Neural cell (in vitro differentiated cells): ENCODE measurements at regions not wholly inside any gene's neighbourhood (a gene's known extent, or its start where the extent isn't known, plus 50 kb on each side); places are given as distances from the start of the nearest gene placed in this dataset.

Experiments
- H2AFZ ChIP-seq: fragments of 200-600, 300-800 bp; sonication (generic), shearing (Covaris generic); 2 replicates; pipeline ENCODE4 v1.6.0; 2014; ENCODE audit warnings: low read depth, mild to moderate bottlenecking, antibody characterized with exemption, low read length, moderate library complexity
- H3F3A ChIP-seq: fragments of 200-600 bp; shearing (Covaris generic); 2 replicates; pipeline ENCODE4 v1.6.1; 2016; ENCODE audit warnings: mild to moderate bottlenecking, moderate library complexity, mixed read lengths, antibody characterized with exemption, low read length; ENCODE audit not compliant: insufficient read depth, poor library complexity, severe bottlenecking
- H3K27ac ChIP-seq: fragments of 200-600, 300-800 bp; sonication (generic), shearing (Covaris generic); 2 replicates; pipeline ENCODE4 v1.5.1; 2014; ENCODE audit warnings: mild to moderate bottlenecking, low read length, moderate library complexity
- H3K27me3 ChIP-seq: fragments of 300-800, 200-600 bp; sonication (generic), shearing (Covaris generic); 2 replicates; pipeline ENCODE4 v1.6.0; 2014; ENCODE audit warnings: mild to moderate bottlenecking, low read depth, low read length, moderate library complexity; ENCODE audit not compliant: insufficient read depth
- H3K36me3 ChIP-seq: fragments of 300-800, 200-600 bp; sonication (generic), shearing (Covaris generic); 2 replicates; pipeline ENCODE4 v1.5.1; 2014; ENCODE audit warnings: mild to moderate bottlenecking, antibody characterized with exemption, low read length, moderate library complexity; ENCODE audit not compliant: insufficient read depth
- H3K4me2 ChIP-seq: fragments of 300-800, 200-600 bp; sonication (generic), shearing (Covaris generic); 2 replicates; pipeline ENCODE4 v1.6.0; 2014; ENCODE audit warnings: mild to moderate bottlenecking, low read length
- H3K4me3 ChIP-seq: fragments of 300-800, 200-600 bp; sonication (generic), shearing (Covaris generic); 2 replicates; pipeline ENCODE4 v1.5.1; 2014; ENCODE audit warnings: mild to moderate bottlenecking, low read length, moderate library complexity
- H3K79me2 ChIP-seq: fragments of 200-600 bp; shearing (Covaris generic); replicated peaks from 2 replicates; pipeline ENCODE4 v1.6.0; 2014; ENCODE audit warnings: mild to moderate bottlenecking, low read length, moderate library complexity; ENCODE audit not compliant: insufficient read depth
- H3K9ac ChIP-seq: fragments of 300-800, 200-600 bp; sonication (generic), shearing (Covaris generic); 2 replicates; pipeline ENCODE4 v1.6.1; 2016; ENCODE audit warnings: mild to moderate bottlenecking, low read length, mixed read lengths
- H3K9me2 ChIP-seq: fragments of 200-600 bp; shearing (Covaris generic); 2 replicates; pipeline ENCODE4 v1.6.1; 2016; ENCODE audit warnings: mild to moderate bottlenecking, low read length, mixed read lengths; ENCODE audit not compliant: insufficient read depth
- H3K9me3 ChIP-seq: fragments of 200-600, 300-800 bp; sonication (generic), shearing (Covaris generic); 2 replicates; pipeline ENCODE4 v1.6.1; 2016; ENCODE audit warnings: mild to moderate bottlenecking, mixed run types, low read length, moderate library complexity, mixed read lengths
- H4K20me1 ChIP-seq: fragments of 200-600 bp; shearing (Covaris generic); 2 replicates; pipeline ENCODE4 v1.6.1; 2016; ENCODE audit warnings: mild to moderate bottlenecking, mixed run types; ENCODE audit not compliant: insufficient read depth
- EP300 ChIP-seq: fragments of 450-650 bp; conservative IDR thresholded peaks from 2 replicates; pipeline ENCODE4 v1.6.1; 2014; ENCODE audit warnings: antibody characterized with exemption, mild to moderate bottlenecking, moderate library complexity; ENCODE audit not compliant: poor library complexity, severe bottlenecking
- EZH2 ChIP-seq: fragments of 200-600, 300-800 bp; shearing (Covaris generic), sonication (generic); IDR thresholded peaks from 2 replicates; pipeline ENCODE4 v1.6.1; 2014; ENCODE audit warnings: antibody characterized with exemption, low read length, borderline replicate concordance, mild to moderate bottlenecking; ENCODE audit not compliant: insufficient read depth, poor library complexity, severe bottlenecking
- MXI1 ChIP-seq: fragments of 450-650 bp; conservative IDR thresholded peaks from 2 replicates; pipeline ENCODE4 v1.6.1; 2014; ENCODE audit warnings: antibody characterized with exemption, mild to moderate bottlenecking; ENCODE audit not compliant: poor library complexity, severe bottlenecking
- POLR2AphosphoS5 ChIP-seq: IDR thresholded peaks from 2 replicates; pipeline ENCODE4 v1.6.1; 2012
- RAD21 ChIP-seq: fragments of 450-650 bp; conservative IDR thresholded peaks from 2 replicates; pipeline ENCODE4 v1.6.1; 2014; ENCODE audit warnings: antibody characterized with exemption, mild to moderate bottlenecking, moderate library complexity
- SMC3 ChIP-seq: fragments of 450-650 bp; conservative IDR thresholded peaks from 2 replicates; pipeline ENCODE4 v1.6.1; 2014; ENCODE audit warnings: antibody characterized with exemption, mild to moderate bottlenecking, moderate library complexity; ENCODE audit not compliant: poor library complexity
- TAF1 ChIP-seq: IDR thresholded peaks from 2 replicates; pipeline ENCODE4 v1.6.1; 2012; ENCODE audit warnings: low read depth
- TF ChIP-seq, protein P1 (sequence below): IDR thresholded peaks from 2 replicates; pipeline ENCODE4 v1.6.1; 2012; ENCODE audit warnings: borderline replicate concordance
- TF ChIP-seq, protein P2 (sequence below): fragments of 450-650 bp; IDR thresholded peaks from 2 replicates; pipeline ENCODE4 v1.5.1; 2014; ENCODE audit warnings: antibody characterized with exemption, mild to moderate bottlenecking, moderate library complexity; ENCODE audit not compliant: poor library complexity, severe bottlenecking

DNA sequence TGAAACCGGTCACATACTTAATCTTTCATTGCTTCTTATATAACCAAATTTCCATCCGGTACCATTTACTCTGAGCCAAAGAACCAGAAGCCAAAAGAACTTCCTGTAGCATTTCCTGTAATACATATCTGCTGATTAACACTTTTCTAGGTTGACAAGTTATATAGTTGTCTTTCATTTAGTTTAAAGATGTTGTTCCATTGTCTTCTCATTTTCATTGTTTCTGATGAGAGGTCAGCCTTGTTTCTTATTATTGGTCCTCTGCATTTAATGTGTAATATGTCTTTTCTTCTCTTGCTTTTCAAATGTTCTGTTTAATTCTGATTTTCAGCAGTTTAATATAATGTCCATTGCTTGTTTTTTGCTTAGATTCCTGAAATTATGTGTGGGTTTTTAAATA is 214.5 kb upstream of the CCN2 start:
- Histone ChIP-seq H2AFZ (no peak overlapping the region), H3K27me3 (no peaks in the 10 kb centered on the region), H3K9me2 (no peaks in the 10 kb centered on the region), H3K36me3 (no peaks in the 10 kb centered on the region), H3K4me3 (no peak overlapping the region), H3K79me2 (no peaks in the 10 kb centered on the region), H4K20me1 (no peaks in the 10 kb centered on the region), H3K9me3 (no peaks in the 10 kb centered on the region), H3F3A (peaks cover 5% of the 10 kb centered on the region), H3K9ac (no peak overlapping the region), H3K27ac (no peak overlapping the region), H3K4me2 (no peak overlapping the region)
- no peak for TF ChIP-seq RAD21
- TF ChIP-seq SMC3, result no peak
- no peak for TF ChIP-seq MXI1
- no peak for TF ChIP-seq TAF1
- no peak for TF ChIP-seq EZH2
- TF ChIP-seq, protein P1, sequence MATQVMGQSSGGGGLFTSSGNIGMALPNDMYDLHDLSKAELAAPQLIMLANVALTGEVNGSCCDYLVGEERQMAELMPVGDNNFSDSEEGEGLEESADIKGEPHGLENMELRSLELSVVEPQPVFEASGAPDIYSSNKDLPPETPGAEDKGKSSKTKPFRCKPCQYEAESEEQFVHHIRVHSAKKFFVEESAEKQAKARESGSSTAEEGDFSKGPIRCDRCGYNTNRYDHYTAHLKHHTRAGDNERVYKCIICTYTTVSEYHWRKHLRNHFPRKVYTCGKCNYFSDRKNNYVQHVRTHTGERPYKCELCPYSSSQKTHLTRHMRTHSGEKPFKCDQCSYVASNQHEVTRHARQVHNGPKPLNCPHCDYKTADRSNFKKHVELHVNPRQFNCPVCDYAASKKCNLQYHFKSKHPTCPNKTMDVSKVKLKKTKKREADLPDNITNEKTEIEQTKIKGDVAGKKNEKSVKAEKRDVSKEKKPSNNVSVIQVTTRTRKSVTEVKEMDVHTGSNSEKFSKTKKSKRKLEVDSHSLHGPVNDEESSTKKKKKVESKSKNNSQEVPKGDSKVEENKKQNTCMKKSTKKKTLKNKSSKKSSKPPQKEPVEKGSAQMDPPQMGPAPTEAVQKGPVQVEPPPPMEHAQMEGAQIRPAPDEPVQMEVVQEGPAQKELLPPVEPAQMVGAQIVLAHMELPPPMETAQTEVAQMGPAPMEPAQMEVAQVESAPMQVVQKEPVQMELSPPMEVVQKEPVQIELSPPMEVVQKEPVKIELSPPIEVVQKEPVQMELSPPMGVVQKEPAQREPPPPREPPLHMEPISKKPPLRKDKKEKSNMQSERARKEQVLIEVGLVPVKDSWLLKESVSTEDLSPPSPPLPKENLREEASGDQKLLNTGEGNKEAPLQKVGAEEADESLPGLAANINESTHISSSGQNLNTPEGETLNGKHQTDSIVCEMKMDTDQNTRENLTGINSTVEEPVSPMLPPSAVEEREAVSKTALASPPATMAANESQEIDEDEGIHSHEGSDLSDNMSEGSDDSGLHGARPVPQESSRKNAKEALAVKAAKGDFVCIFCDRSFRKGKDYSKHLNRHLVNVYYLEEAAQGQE, result no peak
- TF ChIP-seq EP300, result no peak
- TF ChIP-seq, protein P2, sequence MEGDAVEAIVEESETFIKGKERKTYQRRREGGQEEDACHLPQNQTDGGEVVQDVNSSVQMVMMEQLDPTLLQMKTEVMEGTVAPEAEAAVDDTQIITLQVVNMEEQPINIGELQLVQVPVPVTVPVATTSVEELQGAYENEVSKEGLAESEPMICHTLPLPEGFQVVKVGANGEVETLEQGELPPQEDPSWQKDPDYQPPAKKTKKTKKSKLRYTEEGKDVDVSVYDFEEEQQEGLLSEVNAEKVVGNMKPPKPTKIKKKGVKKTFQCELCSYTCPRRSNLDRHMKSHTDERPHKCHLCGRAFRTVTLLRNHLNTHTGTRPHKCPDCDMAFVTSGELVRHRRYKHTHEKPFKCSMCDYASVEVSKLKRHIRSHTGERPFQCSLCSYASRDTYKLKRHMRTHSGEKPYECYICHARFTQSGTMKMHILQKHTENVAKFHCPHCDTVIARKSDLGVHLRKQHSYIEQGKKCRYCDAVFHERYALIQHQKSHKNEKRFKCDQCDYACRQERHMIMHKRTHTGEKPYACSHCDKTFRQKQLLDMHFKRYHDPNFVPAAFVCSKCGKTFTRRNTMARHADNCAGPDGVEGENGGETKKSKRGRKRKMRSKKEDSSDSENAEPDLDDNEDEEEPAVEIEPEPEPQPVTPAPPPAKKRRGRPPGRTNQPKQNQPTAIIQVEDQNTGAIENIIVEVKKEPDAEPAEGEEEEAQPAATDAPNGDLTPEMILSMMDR, result no peak
- TF ChIP-seq POLR2AphosphoS5, result no peak

DNA sequence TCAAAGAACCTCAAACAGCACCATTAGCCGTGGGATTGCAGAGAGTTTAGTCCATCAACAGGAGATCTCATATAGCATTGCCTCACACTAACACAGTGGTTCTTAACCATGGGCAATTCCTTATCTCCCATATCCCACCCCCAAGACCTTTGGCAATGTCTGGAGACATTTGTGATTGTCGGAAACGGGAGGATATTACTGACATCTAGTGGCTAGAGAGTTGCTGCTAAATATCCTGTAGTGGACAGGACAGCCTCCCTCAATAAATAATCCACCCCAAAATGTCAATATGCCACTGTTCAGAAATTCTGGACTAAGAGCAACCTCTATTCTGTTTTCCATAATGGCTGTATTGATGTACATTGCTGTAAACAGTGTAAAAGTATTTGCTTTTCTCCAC is 210.1 kb upstream of the CCN2 start:
- Histone ChIP-seq H3K9ac (no peak overlapping the region), H3K4me2 (no peak overlapping the region), H3K27me3 (no peaks in the 10 kb centered on the region), H3F3A (no peaks in the 10 kb centered on the region), H4K20me1 (no peaks in the 10 kb centered on the region), H3K79me2 (no peaks in the 10 kb centered on the region), H3K27ac (no peak overlapping the region), H3K4me3 (no peak overlapping the region), H3K36me3 (no peaks in the 10 kb centered on the region), H3K9me2 (no peaks in the 10 kb centered on the region), H2AFZ (no peak overlapping the region), H3K9me3 (no peaks in the 10 kb centered on the region)
- no peak for TF ChIP-seq MXI1
- TF ChIP-seq, protein P2, result peak; percentile 31
- peak; percentile 36 for TF ChIP-seq SMC3
- no peak for TF ChIP-seq EP300
